GM12892 (cell line): ENCODE measurements at regions not wholly inside any gene's neighbourhood (a gene's known extent, or its start where the extent isn't known, plus 50 kb on each side); places are given as distances from the start of the nearest gene placed in this dataset.
A peak's percentile ranks its signal among the peaks of the same experiment; 100 is the strongest.
"Not testable (repeated sequence)": the region's sequence is repeated elsewhere in the genome, so short reads cannot be mapped to it uniquely, and the experiment has no call there.

Experiments used
- DNase-seq: peaks from one replicate; pipeline ENCODE4 v3.0.0; 2011; ENCODE audit not compliant: insufficient read length
- FAIRE-seq: peaks from 2 replicates; lab custom pipeline; 2011; peaks lifted over from hg19 to GRCh38; lab: Jason Lieb, UNC
- POLR2A ChIP-seq: IDR thresholded peaks from 2 replicates; pipeline ENCODE4 v1.6.1; 2011; ENCODE audit warnings: low read depth, low read length, control low read depth
- POLR2AphosphoS5 ChIP-seq: IDR thresholded peaks from 2 replicates; pipeline ENCODE4 v1.6.1; 2011; ENCODE audit warnings: low read depth, low read length, control low read depth
- TAF1 ChIP-seq: IDR thresholded peaks from 2 replicates; pipeline ENCODE4 v1.6.1; 2011; ENCODE audit warnings: low read depth, mild to moderate bottlenecking, control low read depth, low read length, borderline replicate concordance

DNA sequence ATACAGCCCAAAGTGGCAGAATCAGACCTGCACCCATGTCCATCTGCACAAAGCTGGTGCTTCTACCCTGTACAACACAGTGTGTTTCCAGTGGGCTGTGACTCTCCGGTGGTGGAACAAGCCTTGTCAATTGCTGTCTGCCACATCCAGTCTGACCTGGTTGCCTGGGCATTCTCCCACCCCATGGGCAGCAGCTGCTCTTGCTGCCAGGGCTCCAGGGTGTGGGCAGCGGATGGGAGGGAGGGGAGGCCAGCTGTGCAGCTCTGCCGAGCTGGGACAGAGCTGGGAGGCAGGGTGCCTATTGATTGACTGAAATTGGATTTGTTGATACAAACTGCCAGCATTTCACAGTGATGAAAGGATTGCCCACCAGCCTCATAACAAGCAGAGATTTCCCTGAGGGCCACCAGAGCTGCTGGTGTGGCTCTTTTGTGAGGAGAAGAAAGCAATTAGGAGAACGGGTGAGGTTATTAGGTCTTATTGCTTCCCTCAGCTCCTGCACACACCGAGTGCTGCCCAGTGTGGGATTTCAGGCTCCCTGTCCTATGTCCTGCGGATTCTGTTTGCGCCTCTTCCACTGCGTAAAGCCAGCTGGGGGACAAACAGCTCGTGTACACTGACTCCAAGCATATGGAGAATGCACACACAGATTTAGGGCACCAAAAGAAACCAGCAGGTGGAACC is 150.8 kb downstream of the NRN1 start:
- FAIRE-seq (no peak), DNase-seq (no peak)
- TF ChIP-seq POLR2A = no peak

DNA sequence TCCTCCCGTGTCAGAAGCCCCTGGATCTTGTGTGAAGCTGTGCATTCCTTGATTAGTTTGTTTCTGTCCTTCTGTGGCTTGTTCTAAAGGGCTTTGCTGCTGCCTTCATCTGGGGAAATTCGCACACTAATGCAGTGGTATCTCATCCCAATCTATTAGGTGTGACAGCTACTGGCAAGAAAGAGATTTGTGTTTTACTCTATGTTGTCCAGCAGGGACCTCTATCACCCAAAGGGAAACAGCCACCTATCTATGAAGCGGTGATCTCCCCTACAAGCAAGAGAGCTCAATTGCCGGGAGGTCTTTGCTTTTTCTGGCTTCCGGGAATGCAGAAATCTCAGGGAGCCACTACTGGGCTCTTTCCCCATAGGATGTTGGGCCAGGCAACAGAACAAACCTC is 151.8 kb downstream of the NRN1 start:
- DNase-seq (no peak), FAIRE-seq (no peak)
- TF ChIP-seq POLR2A = no peak
- no peak for TF ChIP-seq POLR2AphosphoS5
- TF ChIP-seq TAF1 = no peak

DNA sequence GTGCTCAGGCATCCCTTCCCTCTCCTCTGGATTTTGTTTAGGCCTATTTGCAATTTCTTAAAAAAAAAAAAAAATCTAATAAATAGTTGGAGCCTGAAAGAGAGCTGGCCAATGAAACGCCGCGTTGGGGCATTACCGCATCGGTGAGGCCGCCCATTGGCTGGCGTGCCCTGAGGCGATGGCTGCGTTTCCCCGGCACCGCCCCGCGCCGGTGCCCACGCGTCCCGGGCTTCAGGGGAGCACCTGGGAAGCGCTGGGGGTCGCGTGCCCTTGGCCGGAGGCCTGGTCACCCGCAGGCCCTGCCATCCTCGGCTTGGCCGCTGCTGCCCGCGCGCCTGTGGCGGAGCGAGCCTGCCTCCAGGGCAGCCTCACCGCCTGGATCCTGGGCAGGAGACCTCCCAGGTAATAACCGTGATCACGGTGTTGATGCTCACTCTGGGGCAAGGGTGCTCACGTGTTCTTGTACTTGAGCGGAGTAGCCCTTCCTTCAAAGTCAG is 155.4 kb downstream of the NRN1 start:
- peak; percentile 61 for DNase-seq
- FAIRE-seq = peak; percentile 78
- no peak for TF ChIP-seq POLR2A
- no peak for TF ChIP-seq TAF1
- TF ChIP-seq POLR2AphosphoS5 = no peak

DNA sequence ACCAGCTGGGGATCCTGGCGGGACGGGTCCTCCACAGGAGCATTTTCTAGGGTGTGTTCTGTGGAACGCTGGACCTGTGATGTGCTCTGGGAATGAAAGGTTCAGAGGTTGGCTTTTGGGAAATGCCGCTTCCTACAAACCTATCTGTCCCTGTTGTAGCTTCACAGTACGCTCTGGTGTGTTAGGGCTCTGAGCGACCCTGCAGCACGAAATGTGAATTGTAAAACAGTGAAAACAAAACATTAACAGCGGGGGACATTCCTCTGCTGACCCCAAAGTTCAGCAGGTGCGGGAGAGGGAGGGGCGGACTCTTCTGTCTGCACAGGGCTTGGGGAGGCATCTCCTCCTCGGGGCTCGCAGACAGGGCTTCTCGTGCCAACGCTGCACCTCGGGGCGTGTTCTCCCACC is 155.9 kb downstream of the NRN1 start:
- peak; percentile 33 for DNase-seq
- TF ChIP-seq POLR2AphosphoS5 (no peak), TAF1 (no peak), POLR2A (no peak)
- FAIRE-seq = peak; percentile 27

DNA sequence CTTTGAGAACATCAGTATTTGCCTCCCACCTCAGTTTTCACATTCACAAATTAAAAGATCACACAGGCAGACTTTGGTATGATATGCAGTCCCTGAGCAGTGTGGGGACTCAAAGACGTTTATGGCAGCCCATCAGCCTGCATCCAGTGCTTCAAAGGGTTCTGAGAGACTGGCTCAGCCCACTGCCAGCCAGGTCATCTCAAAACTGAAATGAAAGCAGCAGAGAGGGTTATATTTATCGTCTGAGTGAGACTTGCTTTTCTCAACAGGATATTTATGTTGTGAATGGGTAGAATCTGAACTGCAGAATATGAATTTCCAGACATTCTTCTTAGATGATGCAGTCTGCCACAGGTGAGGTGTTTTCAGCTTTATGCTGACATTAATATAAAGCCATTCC is 159.8 kb downstream of the NRN1 start:
- TF ChIP-seq POLR2AphosphoS5 (no peak), TAF1 (no peak), POLR2A (no peak)
- no peak for DNase-seq
- peak; percentile 67 for FAIRE-seq

DNA sequence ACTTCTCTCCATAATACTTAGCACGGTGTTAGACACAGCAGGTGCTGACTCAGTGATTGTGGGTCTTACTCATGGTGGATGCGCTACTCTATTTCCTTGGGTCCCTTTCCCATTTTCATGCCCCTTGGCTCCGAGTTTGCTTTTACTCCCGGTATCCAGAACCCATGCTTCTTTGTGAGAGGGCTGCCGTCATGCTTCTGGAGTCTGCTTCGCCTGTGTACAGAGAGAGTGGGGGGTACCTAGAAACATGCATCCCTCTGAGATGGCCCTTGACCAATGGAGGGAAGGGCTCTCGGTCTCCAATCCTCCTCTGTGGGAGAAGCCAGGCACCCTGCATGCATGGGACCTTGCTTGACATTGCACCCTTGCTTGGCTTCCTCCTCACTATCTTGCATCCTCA is 160.4 kb downstream of the NRN1 start:
- TF ChIP-seq POLR2A = no peak
- no peak for TF ChIP-seq TAF1
- TF ChIP-seq POLR2AphosphoS5 = no peak
- DNase-seq (no peak), FAIRE-seq (no peak)

DNA sequence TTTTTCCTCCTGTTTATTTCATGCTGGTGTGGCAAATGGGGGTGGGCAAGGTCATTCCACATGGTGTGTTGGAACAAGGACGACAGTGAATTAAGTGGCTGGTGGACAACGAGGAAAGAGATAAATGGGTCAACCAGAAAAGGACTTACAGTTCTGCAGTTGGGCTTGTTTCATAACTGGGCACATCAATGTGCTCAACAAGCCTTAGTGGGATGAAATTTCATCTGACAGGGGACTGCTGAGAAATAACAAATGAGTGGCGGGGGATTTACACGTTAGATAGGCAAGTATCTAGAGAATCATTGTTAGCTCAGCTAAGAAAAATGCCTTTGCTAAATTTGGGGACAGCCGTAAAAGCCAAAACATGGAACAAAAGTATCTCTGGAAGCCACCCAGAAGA is 163.6 kb downstream of the NRN1 start:
- FAIRE-seq (no peak), DNase-seq (no peak)
- TF ChIP-seq POLR2AphosphoS5 (no peak), TAF1 (no peak), POLR2A (no peak)

DNA sequence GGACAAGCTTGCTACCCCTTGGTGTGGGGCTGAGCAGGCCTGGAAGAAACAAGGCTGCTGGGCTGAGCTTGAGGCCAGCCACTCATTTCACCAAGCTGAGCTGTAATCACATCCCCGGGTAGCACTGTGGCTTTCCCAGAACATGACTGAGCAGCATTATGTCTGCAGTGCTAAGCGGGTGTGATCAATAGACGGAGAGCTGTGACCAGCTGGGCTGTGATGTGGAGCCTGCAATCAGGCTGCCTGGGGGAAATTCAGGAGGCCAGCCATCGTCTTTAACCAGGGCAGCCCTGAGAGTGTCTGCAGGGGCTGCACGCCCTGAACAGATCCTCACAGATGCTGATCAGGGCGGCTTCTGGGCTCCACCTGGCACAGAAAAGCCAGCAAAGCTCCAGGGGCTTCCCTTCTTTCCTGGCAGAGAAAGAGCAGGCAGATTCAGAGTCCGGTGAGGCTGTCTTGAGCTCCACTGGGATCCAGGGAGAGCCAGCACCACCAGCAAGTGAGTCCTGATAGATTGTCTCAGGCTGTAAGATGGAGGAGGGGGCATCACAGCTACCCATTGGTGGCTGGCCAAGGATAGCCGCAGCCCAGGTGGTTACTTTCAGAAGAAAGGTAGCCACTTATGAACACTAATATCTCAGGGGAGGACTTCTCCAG is 165.9 kb downstream of the NRN1 start:
- FAIRE-seq (no peak), DNase-seq (no peak)
- TF ChIP-seq POLR2AphosphoS5 (no peak), POLR2A (no peak), TAF1 (no peak)

DNA sequence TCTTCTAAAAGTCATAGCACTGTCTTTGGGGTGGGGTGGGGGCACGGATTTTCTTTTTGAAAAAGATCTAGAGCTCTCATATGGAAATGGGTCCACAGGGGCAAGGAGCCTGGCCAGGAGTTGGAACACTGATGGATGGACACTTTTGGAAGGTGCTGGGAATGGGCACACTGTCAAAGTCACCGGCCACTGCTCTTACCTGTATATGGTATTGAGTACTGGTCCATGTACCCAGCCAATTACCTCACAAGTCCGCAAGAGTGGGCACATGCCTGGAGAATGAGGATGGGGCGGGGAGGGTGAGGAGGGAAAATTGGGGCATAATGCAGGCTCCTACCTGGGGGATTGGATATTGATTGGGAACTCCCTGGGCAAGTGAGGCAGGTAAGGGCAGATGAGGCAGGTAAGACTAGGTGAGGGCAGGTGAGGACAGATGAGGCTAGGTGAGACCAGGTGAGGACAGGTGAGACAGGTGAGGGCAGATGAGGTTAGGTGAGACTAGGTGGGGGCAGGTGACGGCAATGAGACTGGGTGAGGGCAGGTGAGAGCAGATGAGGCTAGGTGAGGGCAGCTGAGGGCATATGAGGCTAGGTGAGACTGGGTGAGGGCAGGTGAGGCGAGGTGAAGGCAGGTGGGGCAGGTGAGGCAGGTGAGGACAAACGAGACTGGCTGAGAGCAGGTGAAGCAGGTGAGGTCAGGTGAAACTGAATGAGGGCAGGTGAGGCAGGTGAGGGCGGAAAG is 167.9 kb downstream of the NRN1 start:
- FAIRE-seq (no peak), DNase-seq (no peak)
- TF ChIP-seq POLR2A (no peak), TAF1 (no peak), POLR2AphosphoS5 (no peak)

DNA sequence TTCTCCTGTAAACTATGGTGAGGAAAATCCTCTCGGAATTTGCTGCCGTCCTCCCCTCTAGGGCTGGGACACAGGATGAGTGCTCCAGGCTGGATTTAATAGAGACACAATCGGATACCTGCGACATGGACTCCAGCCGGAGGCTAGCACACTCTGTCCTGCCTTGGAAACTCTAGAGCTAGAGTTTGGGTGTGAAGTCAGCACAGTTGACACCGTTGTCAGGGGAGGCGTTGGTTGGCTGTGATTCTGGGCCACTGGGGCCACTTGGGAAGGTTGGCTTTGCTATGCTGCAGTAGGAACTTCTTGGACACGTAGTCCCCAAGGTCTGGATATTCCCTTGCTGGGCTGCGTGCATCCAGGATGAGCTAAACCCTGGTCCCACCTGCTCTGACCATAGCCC is 169.4 kb downstream of the NRN1 start:
- no peak for FAIRE-seq
- no peak for DNase-seq
- TF ChIP-seq TAF1 (no peak), POLR2A (no peak), POLR2AphosphoS5 (no peak)

DNA sequence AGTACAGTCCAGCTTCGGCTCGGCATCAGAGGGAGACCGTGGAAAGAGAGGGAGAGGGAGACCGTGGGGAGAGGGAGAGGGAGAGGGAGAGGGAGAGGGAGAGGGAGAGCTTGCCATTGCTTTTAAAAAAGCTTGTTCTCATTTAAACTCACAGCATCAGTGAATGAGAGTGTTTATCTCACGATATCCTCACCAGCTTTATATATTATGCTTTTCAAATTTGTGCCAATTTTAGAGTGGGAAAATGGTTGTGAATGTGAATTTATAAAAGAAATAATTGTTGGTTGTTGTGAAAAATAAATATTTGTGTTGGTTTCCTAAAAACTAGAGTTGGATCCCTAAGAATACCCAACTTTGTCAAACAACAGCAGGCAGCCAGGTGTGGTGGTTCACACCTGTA is 170.1 kb downstream of the NRN1 start:
- not testable (repeated sequence) for DNase-seq

DNA sequence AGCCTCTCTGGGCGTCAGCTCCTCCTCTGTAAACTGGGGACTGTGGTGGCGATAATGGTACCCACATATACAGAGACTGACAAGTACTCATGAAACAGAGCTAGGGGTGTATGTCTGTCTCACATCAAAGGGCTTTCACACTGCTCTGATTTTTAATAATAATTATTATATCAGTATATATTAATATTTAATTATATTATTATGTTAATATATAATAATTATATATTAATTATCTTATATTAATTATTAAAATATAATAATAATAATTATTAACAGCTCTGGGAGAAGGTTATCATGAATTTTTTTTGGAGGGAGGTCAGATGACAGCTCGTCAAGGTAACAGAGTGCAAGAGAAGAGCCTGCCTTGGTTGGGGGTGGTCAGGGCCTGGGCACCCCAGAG is 173.6 kb downstream of the NRN1 start:
- DNase-seq = no peak
- TF ChIP-seq TAF1 (no peak), POLR2A (no peak), POLR2AphosphoS5 (no peak)
- no peak for FAIRE-seq

More for the DNA sequence above, 170.1 kb downstream of the NRN1 start:
- not testable (repeated sequence) for FAIRE-seq
